ENCODE measurements at regions not wholly inside any gene's neighbourhood (a gene's known extent, or its start where the extent isn't known, plus 50 kb on each side); places are given as distances from the start of the nearest gene placed in this dataset.

DNA sequence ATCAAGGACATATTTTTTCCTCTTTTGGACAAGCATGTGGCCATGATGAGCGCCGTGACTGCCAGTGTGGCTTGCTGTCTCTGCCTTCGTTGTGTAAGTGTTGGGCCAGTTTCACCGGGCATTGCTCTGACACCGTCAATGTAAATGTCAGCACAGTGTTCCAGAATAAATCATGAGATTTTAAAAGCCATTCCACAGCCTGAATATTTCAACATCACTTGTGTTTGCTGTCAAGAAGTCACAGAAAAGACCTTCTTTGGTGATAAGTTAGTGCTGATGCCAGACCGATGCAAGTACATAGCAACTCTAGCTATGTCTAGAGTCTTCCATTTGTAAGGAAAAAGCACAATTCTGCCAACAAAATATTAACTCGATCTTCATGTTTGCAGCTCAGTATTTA lies 467.8 kb downstream of the TBC1D22A start:
- DNase-seq = no peak

DNA sequence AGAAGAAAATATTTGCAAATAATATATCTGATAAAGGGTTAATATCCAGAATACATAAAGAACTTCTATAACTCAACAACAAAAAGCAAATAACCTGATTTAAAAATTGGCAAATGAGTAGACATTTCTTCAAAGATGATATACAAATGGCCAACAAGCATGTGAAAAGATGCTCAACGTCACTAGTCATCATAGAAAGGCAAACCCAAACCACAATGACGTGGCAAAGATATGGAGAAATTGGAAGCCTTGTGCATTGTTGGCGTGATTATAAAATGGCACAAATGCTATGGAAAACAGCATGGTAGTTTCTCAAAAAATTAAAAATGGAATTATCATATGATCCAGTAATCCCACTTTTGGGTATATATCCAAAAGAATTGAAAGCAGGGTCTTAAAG lies 466.3 kb downstream of the TBC1D22A start:
- no peak for DNase-seq

DNA sequence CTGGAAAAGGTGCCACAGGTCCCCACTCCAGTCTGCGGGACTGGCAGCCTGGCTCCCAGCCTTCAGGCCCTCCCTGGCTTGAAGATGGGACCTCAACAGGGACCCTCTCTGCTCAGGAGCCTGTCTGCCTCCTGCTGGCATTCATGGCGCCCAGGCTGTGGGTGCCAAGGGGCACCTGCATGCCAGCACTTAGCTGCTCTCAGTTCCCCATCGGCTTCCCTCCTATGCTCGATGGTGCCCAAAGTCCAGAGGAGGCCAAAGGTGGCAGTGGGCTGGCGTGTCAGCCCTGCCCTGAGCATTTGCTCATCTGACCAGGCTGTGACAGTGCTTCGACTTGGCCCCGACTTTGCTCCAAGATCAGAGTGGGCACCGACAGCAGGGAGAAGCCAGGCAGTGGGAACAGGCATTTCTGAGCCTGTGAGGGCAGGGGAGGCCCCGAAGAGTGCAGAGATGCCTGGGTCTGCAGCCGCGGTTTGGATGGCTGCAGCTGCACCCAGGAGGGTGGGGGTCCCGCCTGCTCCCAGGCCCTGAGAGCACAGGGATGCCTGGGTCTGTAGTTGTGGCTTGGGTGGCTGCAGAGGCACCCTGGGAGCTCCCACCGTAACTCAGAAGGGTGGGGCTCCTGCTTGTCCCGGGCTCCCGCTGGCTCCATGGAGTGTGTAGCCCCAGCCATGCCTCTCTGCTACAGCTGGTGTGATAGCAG lies 463.6 kb downstream of the TBC1D22A start:
- no peak for DNase-seq

DNA sequence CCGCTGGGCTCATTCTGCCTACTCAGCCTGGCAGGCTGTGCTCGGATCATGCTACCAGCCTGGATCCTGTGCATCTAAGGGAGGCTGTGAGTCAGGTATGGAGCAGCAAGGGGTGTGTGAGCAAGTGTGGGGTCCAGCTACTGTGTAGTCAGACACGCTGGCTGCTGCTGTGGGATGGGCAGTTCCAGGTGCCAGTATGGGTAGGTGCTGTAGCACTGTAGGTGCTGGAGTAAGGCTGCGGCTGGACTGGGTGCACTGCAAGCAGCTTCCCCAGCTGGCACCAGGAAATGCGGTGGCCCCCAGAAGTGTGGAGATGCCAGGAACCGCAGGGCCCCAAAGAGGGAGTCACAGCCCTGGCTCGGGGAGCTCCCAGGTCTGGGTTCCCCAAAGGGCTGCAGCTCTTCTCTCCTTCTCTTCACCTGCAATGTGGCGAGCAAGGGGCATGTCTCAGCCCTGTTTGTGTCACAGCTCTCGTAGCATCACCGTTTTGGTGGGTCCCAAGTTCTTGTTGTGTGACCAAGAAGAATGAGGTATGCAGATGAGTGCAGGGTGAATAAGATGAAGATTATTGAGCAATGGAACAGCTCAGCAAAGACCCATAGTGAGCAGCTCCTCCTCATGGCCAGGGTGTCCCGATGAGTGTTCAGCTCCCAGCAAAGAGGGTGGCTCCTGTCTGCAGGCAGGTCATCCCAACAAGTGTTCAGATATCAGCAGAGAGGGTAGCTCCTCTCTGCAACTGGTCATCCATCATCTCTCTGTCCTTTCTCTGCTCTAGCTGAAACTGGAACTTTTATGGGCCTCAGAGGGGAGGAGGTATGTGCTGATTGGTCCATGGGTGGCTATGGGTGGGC lies 462.9 kb downstream of the TBC1D22A start:
- DNase-seq = no peak

All from activated CD4-positive, alpha-beta T cell treated with anti-CD3 and anti-CD28 coated beads for 1 hour (primary cell).